ENCODE measurements at regions not wholly inside any gene's neighbourhood (a gene's known extent, or its start where the extent isn't known, plus 50 kb on each side); places are given as distances from the start of the nearest gene placed in this dataset.

DNA sequence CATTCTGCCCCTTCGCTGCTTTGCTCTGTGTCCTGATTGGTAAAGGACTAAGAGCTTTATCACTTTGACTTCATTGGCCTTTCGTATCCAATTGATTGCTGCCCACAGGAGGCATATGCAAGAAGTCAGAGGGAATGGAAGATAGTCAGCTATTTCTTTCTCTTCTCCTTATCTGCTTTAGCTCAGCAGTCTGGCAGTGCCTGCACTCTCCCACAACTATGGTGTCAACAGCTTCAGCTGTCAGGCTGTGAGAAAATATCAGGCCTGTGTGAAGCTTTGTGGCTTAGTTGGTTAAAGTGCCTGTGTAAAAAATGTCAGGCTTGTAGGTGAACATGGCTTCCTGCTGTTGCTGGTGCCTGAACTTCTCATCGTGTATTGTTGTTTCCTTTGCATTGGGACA is 243.0 kb downstream of the PCDH17 start (continued):
- TF ChIP-seq, protein P1, sequence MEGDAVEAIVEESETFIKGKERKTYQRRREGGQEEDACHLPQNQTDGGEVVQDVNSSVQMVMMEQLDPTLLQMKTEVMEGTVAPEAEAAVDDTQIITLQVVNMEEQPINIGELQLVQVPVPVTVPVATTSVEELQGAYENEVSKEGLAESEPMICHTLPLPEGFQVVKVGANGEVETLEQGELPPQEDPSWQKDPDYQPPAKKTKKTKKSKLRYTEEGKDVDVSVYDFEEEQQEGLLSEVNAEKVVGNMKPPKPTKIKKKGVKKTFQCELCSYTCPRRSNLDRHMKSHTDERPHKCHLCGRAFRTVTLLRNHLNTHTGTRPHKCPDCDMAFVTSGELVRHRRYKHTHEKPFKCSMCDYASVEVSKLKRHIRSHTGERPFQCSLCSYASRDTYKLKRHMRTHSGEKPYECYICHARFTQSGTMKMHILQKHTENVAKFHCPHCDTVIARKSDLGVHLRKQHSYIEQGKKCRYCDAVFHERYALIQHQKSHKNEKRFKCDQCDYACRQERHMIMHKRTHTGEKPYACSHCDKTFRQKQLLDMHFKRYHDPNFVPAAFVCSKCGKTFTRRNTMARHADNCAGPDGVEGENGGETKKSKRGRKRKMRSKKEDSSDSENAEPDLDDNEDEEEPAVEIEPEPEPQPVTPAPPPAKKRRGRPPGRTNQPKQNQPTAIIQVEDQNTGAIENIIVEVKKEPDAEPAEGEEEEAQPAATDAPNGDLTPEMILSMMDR (conservative IDR thresholded peaks at IDR 0.05; ENCODE audit: low read depth in 2 of 2): no peak
- TF ChIP-seq, protein P2, sequence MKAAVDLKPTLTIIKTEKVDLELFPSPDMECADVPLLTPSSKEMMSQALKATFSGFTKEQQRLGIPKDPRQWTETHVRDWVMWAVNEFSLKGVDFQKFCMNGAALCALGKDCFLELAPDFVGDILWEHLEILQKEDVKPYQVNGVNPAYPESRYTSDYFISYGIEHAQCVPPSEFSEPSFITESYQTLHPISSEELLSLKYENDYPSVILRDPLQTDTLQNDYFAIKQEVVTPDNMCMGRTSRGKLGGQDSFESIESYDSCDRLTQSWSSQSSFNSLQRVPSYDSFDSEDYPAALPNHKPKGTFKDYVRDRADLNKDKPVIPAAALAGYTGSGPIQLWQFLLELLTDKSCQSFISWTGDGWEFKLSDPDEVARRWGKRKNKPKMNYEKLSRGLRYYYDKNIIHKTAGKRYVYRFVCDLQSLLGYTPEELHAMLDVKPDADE (IDR thresholded peaks at IDR 0.05): no peak
- no peak for TF ChIP-seq CREB1 (CRISPR knock-in tag; IDR thresholded peaks at IDR 0.05; ENCODE audit: low read depth)
- TF ChIP-seq JUNB (IDR thresholded peaks at IDR 0.05; ENCODE audit: unreplicated experiment): no peak
- TF ChIP-seq POLR2AphosphoS5 (IDR thresholded peaks at IDR 0.05; ENCODE audit: low read depth): no peak
- no peak for TF ChIP-seq NANOG (IDR thresholded peaks at IDR 0.05; ENCODE audit: borderline replicate concordance)

DNA sequence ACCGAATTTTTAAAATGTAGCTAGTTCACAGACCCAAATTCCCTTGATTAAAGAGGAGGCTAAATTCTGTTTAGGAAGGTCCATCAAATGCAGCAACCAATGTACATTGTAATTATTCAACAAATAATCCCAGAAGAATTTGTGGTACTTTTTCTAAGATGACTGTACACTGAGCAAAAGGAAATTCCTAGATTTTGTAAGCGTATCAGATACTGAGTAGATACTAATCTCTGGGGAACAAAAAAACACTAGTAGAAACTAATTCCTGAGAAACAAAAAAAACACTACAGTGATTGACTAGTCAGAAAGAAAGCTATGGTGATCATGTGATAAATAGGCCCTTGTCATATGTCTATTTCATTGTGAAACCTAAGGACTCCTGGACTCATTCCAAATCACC is 246.1 kb downstream of the PCDH17 start:
- H3K9me2 ChIP-seq (ENCODE audit: insufficient read depth): peaks cover 6% of the 10 kb centered on the region
- H3K4me3 ChIP-seq: no peak overlapping the region

DNA sequence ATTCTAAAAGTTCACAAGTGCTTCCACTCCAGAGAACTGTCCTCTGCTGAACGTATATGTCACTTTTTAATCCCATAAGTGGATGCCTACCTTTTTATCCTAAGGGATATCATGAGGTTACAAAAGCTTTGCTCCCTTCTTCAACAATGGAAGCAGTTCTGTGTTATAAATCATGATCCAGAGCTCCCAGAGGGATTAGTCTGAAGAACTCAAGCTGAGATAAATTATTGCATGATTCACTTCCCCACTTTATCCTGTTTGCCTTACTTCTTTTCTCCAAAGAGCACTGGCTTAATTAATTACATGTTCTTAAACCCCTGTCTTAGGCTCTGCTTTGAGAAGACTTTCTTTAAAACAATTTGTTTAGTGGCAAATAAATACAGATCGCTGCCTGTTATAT is 246.7 kb downstream of the PCDH17 start:
- Histone ChIP-seq H3K4me1 (ENCODE audit: insufficient read depth) (no peaks in the 10 kb centered on the region), H3K4me2 (no peak overlapping the region), H3F3A (replicated peaks; ENCODE audit: low read depth) (no peaks in the 10 kb centered on the region), H3K27me3 (ENCODE audit: insufficient read depth) (no peaks in the 10 kb centered on the region), H2AFZ (no peak overlapping the region), H4K20me1 (replicated peaks; ENCODE audit: insufficient read depth) (no peaks in the 10 kb centered on the region), H3K27ac (ENCODE audit: low read depth) (no peak overlapping the region), H3K36me3 (ENCODE audit: insufficient read depth) (no peaks in the 10 kb centered on the region), H3K9me2 (ENCODE audit: insufficient read depth) (peaks cover 6% of the 10 kb centered on the region), H3K79me2 (replicated peaks; ENCODE audit: insufficient read depth) (no peaks in the 10 kb centered on the region), H3K4me3 (no peak overlapping the region)
- Mint-ChIP-seq H3K36me3 (ENCODE audit: low read depth) (no peaks in the 10 kb centered on the region), H3K4me1 (no peaks in the 10 kb centered on the region), H3K4me3 (no peak overlapping the region), H3K27ac (no peak overlapping the region), H3K9me3 (no peaks in the 10 kb centered on the region), H3K27me3 (ENCODE audit: insufficient read depth, low read depth, poor library complexity) (no peaks in the 10 kb centered on the region)
- TF ChIP-seq, protein P3, sequence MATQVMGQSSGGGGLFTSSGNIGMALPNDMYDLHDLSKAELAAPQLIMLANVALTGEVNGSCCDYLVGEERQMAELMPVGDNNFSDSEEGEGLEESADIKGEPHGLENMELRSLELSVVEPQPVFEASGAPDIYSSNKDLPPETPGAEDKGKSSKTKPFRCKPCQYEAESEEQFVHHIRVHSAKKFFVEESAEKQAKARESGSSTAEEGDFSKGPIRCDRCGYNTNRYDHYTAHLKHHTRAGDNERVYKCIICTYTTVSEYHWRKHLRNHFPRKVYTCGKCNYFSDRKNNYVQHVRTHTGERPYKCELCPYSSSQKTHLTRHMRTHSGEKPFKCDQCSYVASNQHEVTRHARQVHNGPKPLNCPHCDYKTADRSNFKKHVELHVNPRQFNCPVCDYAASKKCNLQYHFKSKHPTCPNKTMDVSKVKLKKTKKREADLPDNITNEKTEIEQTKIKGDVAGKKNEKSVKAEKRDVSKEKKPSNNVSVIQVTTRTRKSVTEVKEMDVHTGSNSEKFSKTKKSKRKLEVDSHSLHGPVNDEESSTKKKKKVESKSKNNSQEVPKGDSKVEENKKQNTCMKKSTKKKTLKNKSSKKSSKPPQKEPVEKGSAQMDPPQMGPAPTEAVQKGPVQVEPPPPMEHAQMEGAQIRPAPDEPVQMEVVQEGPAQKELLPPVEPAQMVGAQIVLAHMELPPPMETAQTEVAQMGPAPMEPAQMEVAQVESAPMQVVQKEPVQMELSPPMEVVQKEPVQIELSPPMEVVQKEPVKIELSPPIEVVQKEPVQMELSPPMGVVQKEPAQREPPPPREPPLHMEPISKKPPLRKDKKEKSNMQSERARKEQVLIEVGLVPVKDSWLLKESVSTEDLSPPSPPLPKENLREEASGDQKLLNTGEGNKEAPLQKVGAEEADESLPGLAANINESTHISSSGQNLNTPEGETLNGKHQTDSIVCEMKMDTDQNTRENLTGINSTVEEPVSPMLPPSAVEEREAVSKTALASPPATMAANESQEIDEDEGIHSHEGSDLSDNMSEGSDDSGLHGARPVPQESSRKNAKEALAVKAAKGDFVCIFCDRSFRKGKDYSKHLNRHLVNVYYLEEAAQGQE (IDR thresholded peaks at IDR 0.05; ENCODE audit: unreplicated experiment): no peak
- no peak for TF ChIP-seq ZNF114 (CRISPR knock-in tag; IDR thresholded peaks at IDR 0.05)
- TF ChIP-seq EZH2phosphoT487 (IDR thresholded peaks at IDR 0.05; ENCODE audit: unreplicated experiment): no peak
- DNase-seq (ENCODE audit: low spot score) (no peak), ATAC-seq (no peak)

More for the DNA sequence above, 246.1 kb downstream of the PCDH17 start:
- no peak overlapping the region for H3K27ac ChIP-seq (ENCODE audit: low read depth)
- no peak for TF ChIP-seq EZH2 (IDR thresholded peaks at IDR 0.05; ENCODE audit: low read depth, unreplicated experiment)
- TF ChIP-seq STAT1 (IDR thresholded peaks at IDR 0.05; ENCODE audit: unreplicated experiment): no peak
- no peaks in the 10 kb centered on the region for H4K20me1 ChIP-seq (replicated peaks; ENCODE audit: insufficient read depth)
- no peaks in the 10 kb centered on the region for H3K79me2 ChIP-seq (replicated peaks; ENCODE audit: insufficient read depth)
- Mint-ChIP-seq H3K27me3 (ENCODE audit: insufficient read depth, low read depth, poor library complexity) (no peaks in the 10 kb centered on the region), H3K36me3 (ENCODE audit: low read depth) (no peaks in the 10 kb centered on the region), H3K4me1 (no peaks in the 10 kb centered on the region), H3K27ac (no peak overlapping the region), H3K4me3 (no peak overlapping the region), H3K9me3 (no peaks in the 10 kb centered on the region)
- H3K27me3 ChIP-seq (ENCODE audit: insufficient read depth): no peaks in the 10 kb centered on the region
- ATAC-seq: no peak
- DNase-seq (ENCODE audit: low spot score): no peak
- no peaks in the 10 kb centered on the region for H3K36me3 ChIP-seq (ENCODE audit: insufficient read depth)
- H2AFZ ChIP-seq: no peak overlapping the region
- no peaks in the 10 kb centered on the region for H3F3A ChIP-seq (replicated peaks; ENCODE audit: low read depth)
- no peak overlapping the region for H3K4me2 ChIP-seq
- no peaks in the 10 kb centered on the region for H3K4me1 ChIP-seq (ENCODE audit: insufficient read depth)

All from GM23338 (cell line).